HL-60 (cell line): ENCODE measurements at regions not wholly inside any gene's neighbourhood (a gene's known extent, or its start where the extent isn't known, plus 50 kb on each side); places are given as distances from the start of the nearest gene placed in this dataset.

Experiments
- DNase-seq, 2 experiments: peaks; one replicate each; pipeline ENCODE4 v3.0.0-alpha.2; 2010 to 2020; ENCODE audit warnings: low read depth in 1 of 2, low spot score in 1 of 2
- H3K27ac ChIP-seq: fragments of 250-450 bp; sonication (Bioruptor Pico); replicated peaks from 2 replicates; pipeline ENCODE4 v1.5.1; 2020; ENCODE audit warnings: mild to moderate bottlenecking, moderate library complexity
- H3K27me3 ChIP-seq: fragments of 250-450 bp; sonication (Bioruptor Pico); 2 replicates; pipeline ENCODE4 v1.5.1; 2021; ENCODE audit warnings: mild to moderate bottlenecking, moderate library complexity; ENCODE audit not compliant: insufficient read depth, poor library complexity, severe bottlenecking
- H3K4me3 ChIP-seq: replicated peaks from 2 replicates; pipeline ENCODE4 v1.5.1; 2011; ENCODE audit warnings: mild to moderate bottlenecking, control low read depth, low read length; ENCODE audit not compliant: insufficient read depth
- GABPA ChIP-seq: IDR thresholded peaks from 2 replicates; pipeline ENCODE4 v1.6.1; 2012; ENCODE audit warnings: low read depth
- POLR2AphosphoS5 ChIP-seq: IDR thresholded peaks from 2 replicates; pipeline ENCODE4 v1.6.1; 2012; ENCODE audit warnings: low read depth
- SPI1 ChIP-seq: IDR thresholded peaks from 2 replicates; pipeline ENCODE4 v1.6.1; 2012; ENCODE audit warnings: low read depth, mild to moderate bottlenecking, borderline replicate concordance
- TF ChIP-seq, protein P1 (sequence below): IDR thresholded peaks from 2 replicates; pipeline ENCODE4 v1.6.1; 2012; ENCODE audit warnings: low read depth; ENCODE audit not compliant: insufficient replicate concordance
- TF ChIP-seq, protein P2 (sequence below): IDR thresholded peaks from one replicate; pipeline ENCODE4 v1.5.1; 2011; ENCODE audit warnings: low read length, control low read depth, inconsistent platforms; ENCODE audit not compliant: insufficient read depth

DNA sequence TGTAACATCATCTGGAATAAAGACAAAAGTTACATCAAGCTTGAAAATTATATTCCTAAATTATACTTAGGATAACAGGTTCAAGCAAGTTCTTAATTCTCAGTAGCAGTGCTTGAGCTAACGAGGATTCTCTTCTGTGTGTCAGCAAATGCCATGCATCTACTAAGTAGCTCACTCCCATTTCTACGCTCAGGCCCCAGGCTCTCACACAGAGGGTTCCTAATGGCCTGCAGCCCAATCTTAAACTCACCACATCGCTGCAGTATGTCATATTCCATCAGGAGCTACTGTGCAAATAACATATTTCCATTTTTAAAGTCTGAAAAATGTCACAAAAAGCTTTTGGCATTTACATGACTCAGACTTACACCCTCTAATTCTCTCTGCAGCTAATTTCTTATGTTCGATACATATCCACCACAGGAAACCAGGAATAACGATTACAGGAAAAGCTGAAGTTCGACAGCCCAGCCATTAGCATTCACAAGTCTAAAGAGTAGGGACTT lies 474.8 kb downstream of the EFNA5 start:
- TF ChIP-seq, protein P1, sequence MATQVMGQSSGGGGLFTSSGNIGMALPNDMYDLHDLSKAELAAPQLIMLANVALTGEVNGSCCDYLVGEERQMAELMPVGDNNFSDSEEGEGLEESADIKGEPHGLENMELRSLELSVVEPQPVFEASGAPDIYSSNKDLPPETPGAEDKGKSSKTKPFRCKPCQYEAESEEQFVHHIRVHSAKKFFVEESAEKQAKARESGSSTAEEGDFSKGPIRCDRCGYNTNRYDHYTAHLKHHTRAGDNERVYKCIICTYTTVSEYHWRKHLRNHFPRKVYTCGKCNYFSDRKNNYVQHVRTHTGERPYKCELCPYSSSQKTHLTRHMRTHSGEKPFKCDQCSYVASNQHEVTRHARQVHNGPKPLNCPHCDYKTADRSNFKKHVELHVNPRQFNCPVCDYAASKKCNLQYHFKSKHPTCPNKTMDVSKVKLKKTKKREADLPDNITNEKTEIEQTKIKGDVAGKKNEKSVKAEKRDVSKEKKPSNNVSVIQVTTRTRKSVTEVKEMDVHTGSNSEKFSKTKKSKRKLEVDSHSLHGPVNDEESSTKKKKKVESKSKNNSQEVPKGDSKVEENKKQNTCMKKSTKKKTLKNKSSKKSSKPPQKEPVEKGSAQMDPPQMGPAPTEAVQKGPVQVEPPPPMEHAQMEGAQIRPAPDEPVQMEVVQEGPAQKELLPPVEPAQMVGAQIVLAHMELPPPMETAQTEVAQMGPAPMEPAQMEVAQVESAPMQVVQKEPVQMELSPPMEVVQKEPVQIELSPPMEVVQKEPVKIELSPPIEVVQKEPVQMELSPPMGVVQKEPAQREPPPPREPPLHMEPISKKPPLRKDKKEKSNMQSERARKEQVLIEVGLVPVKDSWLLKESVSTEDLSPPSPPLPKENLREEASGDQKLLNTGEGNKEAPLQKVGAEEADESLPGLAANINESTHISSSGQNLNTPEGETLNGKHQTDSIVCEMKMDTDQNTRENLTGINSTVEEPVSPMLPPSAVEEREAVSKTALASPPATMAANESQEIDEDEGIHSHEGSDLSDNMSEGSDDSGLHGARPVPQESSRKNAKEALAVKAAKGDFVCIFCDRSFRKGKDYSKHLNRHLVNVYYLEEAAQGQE, result no peak
- TF ChIP-seq GABPA (no peak), POLR2AphosphoS5 (no peak), SPI1 (no peak)
- TF ChIP-seq, protein P2, sequence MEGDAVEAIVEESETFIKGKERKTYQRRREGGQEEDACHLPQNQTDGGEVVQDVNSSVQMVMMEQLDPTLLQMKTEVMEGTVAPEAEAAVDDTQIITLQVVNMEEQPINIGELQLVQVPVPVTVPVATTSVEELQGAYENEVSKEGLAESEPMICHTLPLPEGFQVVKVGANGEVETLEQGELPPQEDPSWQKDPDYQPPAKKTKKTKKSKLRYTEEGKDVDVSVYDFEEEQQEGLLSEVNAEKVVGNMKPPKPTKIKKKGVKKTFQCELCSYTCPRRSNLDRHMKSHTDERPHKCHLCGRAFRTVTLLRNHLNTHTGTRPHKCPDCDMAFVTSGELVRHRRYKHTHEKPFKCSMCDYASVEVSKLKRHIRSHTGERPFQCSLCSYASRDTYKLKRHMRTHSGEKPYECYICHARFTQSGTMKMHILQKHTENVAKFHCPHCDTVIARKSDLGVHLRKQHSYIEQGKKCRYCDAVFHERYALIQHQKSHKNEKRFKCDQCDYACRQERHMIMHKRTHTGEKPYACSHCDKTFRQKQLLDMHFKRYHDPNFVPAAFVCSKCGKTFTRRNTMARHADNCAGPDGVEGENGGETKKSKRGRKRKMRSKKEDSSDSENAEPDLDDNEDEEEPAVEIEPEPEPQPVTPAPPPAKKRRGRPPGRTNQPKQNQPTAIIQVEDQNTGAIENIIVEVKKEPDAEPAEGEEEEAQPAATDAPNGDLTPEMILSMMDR, result no peak
- H3K27me3 ChIP-seq, result no peaks in the 10 kb centered on the region
- H3K27ac ChIP-seq, result no peak overlapping the region

DNA sequence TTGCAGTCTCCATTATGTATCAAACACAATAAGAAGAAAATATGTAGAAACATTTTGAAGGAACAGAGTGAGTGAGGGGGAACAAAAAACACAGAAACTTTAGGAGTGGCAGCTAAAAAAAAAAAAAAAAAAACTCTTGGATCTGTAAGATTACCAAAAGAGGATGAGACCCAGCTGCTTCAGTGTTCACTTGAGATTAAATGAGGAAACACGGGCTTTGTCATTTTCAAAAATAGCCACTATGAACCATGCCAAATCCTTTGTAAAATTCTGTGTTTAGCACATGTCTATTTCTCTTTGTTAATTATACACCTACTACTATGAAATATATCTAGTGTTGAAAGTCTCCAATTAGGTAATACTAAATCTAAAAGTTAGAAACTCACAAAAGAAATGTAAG lies 485.9 kb downstream of the EFNA5 start:
- DNase-seq, result no peak
- no peaks in the 10 kb centered on the region for H3K27me3 ChIP-seq
- TF ChIP-seq, protein P1, result no peak
- TF ChIP-seq, protein P2, result no peak
- TF ChIP-seq POLR2AphosphoS5 (no peak), SPI1 (no peak), GABPA (no peak)
- no peak overlapping the region for H3K27ac ChIP-seq
- no peak overlapping the region for H3K4me3 ChIP-seq

More for the DNA sequence above, 474.8 kb downstream of the EFNA5 start:
- DNase-seq, result no peak
- no peak overlapping the region for H3K4me3 ChIP-seq

DNA sequence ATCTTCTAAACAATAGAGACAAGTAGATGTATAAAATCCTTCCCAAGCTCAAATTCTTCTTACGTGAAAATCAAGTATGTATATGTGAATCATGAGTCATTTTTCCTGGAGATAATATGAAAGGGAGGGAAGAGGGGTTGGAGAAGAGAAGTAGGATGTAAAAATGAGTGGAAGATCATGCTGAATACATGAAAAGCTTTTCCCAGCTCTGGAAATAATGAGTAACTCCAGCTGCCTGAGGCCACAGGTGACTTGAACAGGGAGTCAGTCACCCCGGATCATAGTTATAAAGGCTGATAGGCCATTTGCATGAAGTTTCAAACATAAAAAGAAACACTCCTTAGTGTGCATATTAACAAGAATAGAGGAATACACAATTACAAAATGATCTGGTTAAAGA lies 486.7 kb downstream of the EFNA5 start:
- no peaks in the 10 kb centered on the region for H3K27me3 ChIP-seq
- no peak for DNase-seq
- TF ChIP-seq SPI1 (no peak), GABPA (no peak), POLR2AphosphoS5 (no peak)
- TF ChIP-seq, protein P1, result no peak
- TF ChIP-seq, protein P2, result no peak
- H3K4me3 ChIP-seq, result no peak overlapping the region
- H3K27ac ChIP-seq, result no peak overlapping the region
